GM23248 (cell line): ENCODE measurements at regions not wholly inside any gene's neighbourhood (a gene's known extent, or its start where the extent isn't known, plus 50 kb on each side); places are given as distances from the start of the nearest gene placed in this dataset.

Experiments
- EZH2 ChIP-seq: fragments of 200-600 bp; sonication (generic); IDR thresholded peaks from 2 replicates; pipeline ENCODE4 v1.6.1; 2018; ENCODE audit warnings: antibody characterized with exemption, mild to moderate bottlenecking; ENCODE audit not compliant: insufficient read depth, poor library complexity, severe bottlenecking
- EZH2phosphoT487 ChIP-seq: fragments of 200-600 bp; sonication (generic); IDR thresholded peaks from 2 replicates; pipeline ENCODE4 v1.6.1; 2018; ENCODE audit warnings: antibody characterized with exemption, moderate library complexity, mild to moderate bottlenecking, low read depth; ENCODE audit not compliant: insufficient read depth

DNA sequence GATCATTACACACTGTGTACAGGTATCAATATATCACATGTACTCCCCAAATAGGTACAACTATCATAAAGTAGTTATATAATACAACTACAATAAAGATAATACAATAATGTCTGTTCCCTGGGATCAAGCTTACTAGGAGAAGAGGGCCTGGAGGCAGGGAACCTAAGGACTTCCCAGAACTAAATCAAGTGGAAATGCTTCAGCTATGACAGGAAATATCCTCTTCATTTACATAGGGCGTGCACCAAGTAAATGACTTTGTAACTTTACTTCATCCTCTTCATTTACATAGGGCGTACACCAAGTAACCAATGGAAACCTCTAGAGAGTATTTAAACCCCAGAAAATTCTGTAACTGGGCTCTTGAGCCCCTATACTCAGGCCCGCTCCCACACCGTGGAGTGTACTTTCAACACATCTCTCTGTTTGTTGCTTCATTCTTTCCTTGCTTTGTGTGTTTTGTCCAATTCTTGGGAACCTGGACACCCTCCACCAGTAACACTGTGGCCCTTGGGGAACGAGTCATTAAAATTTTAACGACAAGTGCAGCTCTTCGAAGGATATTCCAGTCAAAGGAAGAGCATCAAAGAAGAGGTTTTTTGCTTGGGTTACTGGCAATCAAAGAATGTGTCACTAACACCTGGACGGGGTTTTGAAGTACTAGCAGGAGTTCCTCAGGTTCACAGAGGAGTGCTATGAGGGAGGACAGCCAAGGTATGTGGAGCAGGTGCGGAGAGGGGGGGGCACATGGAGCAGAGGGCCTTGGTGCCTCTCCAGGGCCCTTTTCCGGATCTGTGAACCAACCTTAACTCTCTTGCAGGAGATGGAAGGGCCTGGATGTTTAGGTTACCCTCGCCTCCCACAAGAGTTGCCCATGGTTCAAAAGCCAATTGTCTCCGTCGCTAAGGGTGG lies 106.6 kb upstream of the DAP start:
- no peak for TF ChIP-seq EZH2phosphoT487
- no peak for TF ChIP-seq EZH2
